ENCODE measurements at regions not wholly inside any gene's neighbourhood (a gene's known extent, or its start where the extent isn't known, plus 50 kb on each side); places are given as distances from the start of the nearest gene placed in this dataset.

- TF ChIP-seq, protein P1, sequence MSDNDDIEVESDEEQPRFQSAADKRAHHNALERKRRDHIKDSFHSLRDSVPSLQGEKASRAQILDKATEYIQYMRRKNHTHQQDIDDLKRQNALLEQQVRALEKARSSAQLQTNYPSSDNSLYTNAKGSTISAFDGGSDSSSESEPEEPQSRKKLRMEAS (IDR thresholded peaks at IDR 0.05; ENCODE audit: low read depth, low read length): no peak
- no peak for TF ChIP-seq CTCF (IDR thresholded peaks at IDR 0.05; ENCODE audit: low read depth, low read length)
- no peak for TF ChIP-seq MYC (IDR thresholded peaks at IDR 0.05; ENCODE audit: low read depth, low read length)
- no peak for TF ChIP-seq POLR2A (IDR thresholded peaks at IDR 0.05; ENCODE audit: extremely low read depth, insufficient read length)
- no peak overlapping the region for H3K4me3 ChIP-seq (ENCODE audit: low read depth, low read length)
- no peak for DNase-seq (ENCODE audit: low read depth)
These were observed 112.6 kb downstream of the CDC5L start for GRCh38 chr6:44500074-44500473.

DNA sequence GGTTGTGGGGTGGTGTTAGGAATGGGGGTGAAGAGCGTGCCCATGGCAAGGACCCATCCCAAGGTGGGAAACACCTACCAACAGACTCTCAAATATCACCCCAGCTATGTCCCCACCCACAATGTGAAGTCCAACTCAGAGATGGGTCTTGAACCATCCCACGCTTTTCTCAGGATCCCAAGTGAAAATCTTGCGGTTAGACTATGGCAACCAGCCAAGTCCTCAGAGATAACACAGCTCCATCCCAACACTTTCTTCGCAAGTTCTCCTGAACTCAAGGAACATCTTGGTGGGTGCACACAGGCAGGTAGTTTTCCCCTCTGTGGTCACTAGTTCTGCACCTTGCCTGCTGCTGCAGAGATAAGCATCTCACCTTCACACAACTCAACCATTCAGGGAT, 116.0 kb downstream of the CDC5L start:
- TF ChIP-seq POLR2A (IDR thresholded peaks at IDR 0.05; ENCODE audit: extremely low read depth, insufficient read length) (no peak), MYC (IDR thresholded peaks at IDR 0.05; ENCODE audit: low read depth, low read length) (no peak), CTCF (IDR thresholded peaks at IDR 0.05; ENCODE audit: low read depth, low read length) (no peak)
- TF ChIP-seq, protein P1 (IDR thresholded peaks at IDR 0.05; ENCODE audit: low read depth, low read length): no peak
- H3K4me3 ChIP-seq (ENCODE audit: low read depth, low read length): no peak overlapping the region
- no peak for DNase-seq (ENCODE audit: low read depth)

GRCh38 chr6:44504301-44504791, 116.8 kb downstream of the CDC5L start:
- H3K4me3 ChIP-seq (ENCODE audit: low read depth, low read length): no peak overlapping the region
- TF ChIP-seq, protein P1 (IDR thresholded peaks at IDR 0.05; ENCODE audit: low read depth, low read length): no peak
- no peak for DNase-seq (ENCODE audit: low read depth)

- no peak overlapping the region for H3K4me3 ChIP-seq (ENCODE audit: low read depth, low read length)
- TF ChIP-seq, protein P1 (IDR thresholded peaks at IDR 0.05; ENCODE audit: low read depth, low read length): no peak
- no peak for TF ChIP-seq MYC (IDR thresholded peaks at IDR 0.05; ENCODE audit: low read depth, low read length)
- no peak for DNase-seq (ENCODE audit: low read depth)
These were observed 118.2 kb downstream of the CDC5L start for GRCh38 chr6:44505751-44506150.

- TF ChIP-seq, protein P1 (IDR thresholded peaks at IDR 0.05; ENCODE audit: low read depth, low read length): no peak
- no peak for TF ChIP-seq MYC (IDR thresholded peaks at IDR 0.05; ENCODE audit: low read depth, low read length)
- TF ChIP-seq CTCF (IDR thresholded peaks at IDR 0.05; ENCODE audit: low read depth, low read length): no peak
- no peak for TF ChIP-seq POLR2A (IDR thresholded peaks at IDR 0.05; ENCODE audit: extremely low read depth, insufficient read length)
- DNase-seq (ENCODE audit: low read depth): no peak
- H3K4me3 ChIP-seq (ENCODE audit: low read depth, low read length): no peak overlapping the region
These were observed 119.5 kb downstream of the CDC5L start for GRCh38 chr6:44507014-44507413.

DNA sequence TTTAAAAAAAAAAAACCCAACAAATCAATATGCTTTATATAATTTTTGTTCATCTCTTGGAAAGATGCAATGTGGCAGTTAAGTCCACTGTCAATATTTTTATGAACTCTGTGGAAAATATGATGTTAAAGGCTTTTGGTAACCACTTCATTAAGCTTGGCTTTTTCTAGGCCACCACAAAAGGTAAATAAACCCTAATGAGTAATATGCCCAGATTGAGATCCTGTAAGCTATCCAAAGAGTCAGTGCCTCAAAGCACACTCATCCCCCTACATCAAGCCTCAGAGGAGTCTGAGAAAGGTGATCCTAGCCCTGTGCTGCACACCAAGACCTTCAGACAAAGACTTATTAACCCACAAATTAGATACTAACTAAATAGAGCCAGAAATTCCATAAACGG, 121.1 kb downstream of the CDC5L start:
- DNase-seq (ENCODE audit: low read depth): no peak
- no peak overlapping the region for H3K4me3 ChIP-seq (ENCODE audit: low read depth, low read length)
- no peak for TF ChIP-seq MYC (IDR thresholded peaks at IDR 0.05; ENCODE audit: low read depth, low read length)
- TF ChIP-seq, protein P1 (IDR thresholded peaks at IDR 0.05; ENCODE audit: low read depth, low read length): no peak
- no peak for TF ChIP-seq CTCF (IDR thresholded peaks at IDR 0.05; ENCODE audit: low read depth, low read length)
- TF ChIP-seq POLR2A (IDR thresholded peaks at IDR 0.05; ENCODE audit: extremely low read depth, insufficient read length): no peak

DNA sequence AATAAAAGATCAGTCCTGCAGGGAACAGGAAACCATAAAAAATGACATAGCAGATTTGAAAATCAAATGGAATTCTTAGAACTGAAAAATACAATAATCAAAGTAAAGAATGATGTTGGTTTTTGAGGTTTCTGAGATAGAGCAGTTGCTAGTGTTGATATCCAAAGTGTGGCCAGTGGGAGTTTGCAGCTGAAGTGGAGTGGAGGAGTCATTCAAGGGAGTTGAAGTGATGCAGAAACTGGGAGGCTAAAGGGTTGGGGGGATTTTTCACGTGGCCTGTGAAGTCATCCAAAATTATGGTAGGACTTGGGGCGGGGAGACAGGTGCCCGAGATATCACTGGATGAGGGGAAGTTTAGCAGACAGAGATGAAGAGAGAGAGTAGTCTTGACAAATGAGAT, 123.6 kb downstream of the CDC5L start:
- TF ChIP-seq POLR2A (IDR thresholded peaks at IDR 0.05; ENCODE audit: extremely low read depth, insufficient read length) (no peak), MYC (IDR thresholded peaks at IDR 0.05; ENCODE audit: low read depth, low read length) (no peak), CTCF (IDR thresholded peaks at IDR 0.05; ENCODE audit: low read depth, low read length) (no peak)
- TF ChIP-seq, protein P1 (IDR thresholded peaks at IDR 0.05; ENCODE audit: low read depth, low read length): no peak
- DNase-seq (ENCODE audit: low read depth): no peak
- H3K4me3 ChIP-seq (ENCODE audit: low read depth, low read length): no peak overlapping the region
